ENCODE measurements at regions not wholly inside any gene's neighbourhood (a gene's known extent, or its start where the extent isn't known, plus 50 kb on each side); places are given as distances from the start of the nearest gene placed in this dataset.
"Not testable (repeated sequence)": the region's sequence is repeated elsewhere in the genome, so short reads cannot be mapped to it uniquely, and the experiment has no call there.

- DNase-seq (ENCODE audit: low spot score) = no peak
- Histone ChIP-seq H3K9me3 (no peaks in the 10 kb centered on the region), H3K4me1 (replicated peaks) (no peaks in the 10 kb centered on the region), H3K36me3 (no peaks in the 10 kb centered on the region), H3K27me3 (replicated peaks; ENCODE audit: insufficient read depth) (no peaks in the 10 kb centered on the region), H3K27ac (no peak overlapping the region), H3K4me3 (no peak overlapping the region)
- intact Hi-C loops (cut with DNase I) = no loop called here
- 97% methylated on average over 1 of the region's 1 CpG for WGBS
- no peak for TF ChIP-seq POLR2AphosphoS5 (IDR thresholded peaks at IDR 0.05)
- TF ChIP-seq POLR2A (IDR thresholded peaks at IDR 0.05) = no peak
- TF ChIP-seq CTCF (IDR thresholded peaks at IDR 0.05) = no peak
Observed at GRCh38 chr4:116320859-116321258, 764.5 kb downstream of the TRAM1L1 start.

- no peaks in the 10 kb centered on the region for H3K36me3 ChIP-seq
- intact Hi-C loops (cut with DNase I) = no loop called here
- no peak overlapping the region for H3K4me3 ChIP-seq
- no peak for DNase-seq (ENCODE audit: low spot score)
- H3K27ac ChIP-seq = no peak overlapping the region
- no peak for TF ChIP-seq POLR2AphosphoS5 (IDR thresholded peaks at IDR 0.05)
- TF ChIP-seq POLR2A (IDR thresholded peaks at IDR 0.05) = no peak
- TF ChIP-seq CTCF (IDR thresholded peaks at IDR 0.05) = no peak
- H3K27me3 ChIP-seq (replicated peaks; ENCODE audit: insufficient read depth) = no peaks in the 10 kb centered on the region
- H3K4me1 ChIP-seq (replicated peaks) = no peaks in the 10 kb centered on the region
- no peaks in the 10 kb centered on the region for H3K9me3 ChIP-seq
- WGBS = 90% methylated on average over 1 of the region's 1 CpG
Observed at GRCh38 chr4:116303736-116304188, 781.6 kb downstream of the TRAM1L1 start.

- no peak for TF ChIP-seq CTCF (IDR thresholded peaks at IDR 0.05)
- no peak for TF ChIP-seq POLR2AphosphoS5 (IDR thresholded peaks at IDR 0.05)
- TF ChIP-seq POLR2A (IDR thresholded peaks at IDR 0.05) = no peak
- 83% methylated on average over 3 of the region's 3 CpGs for WGBS
- Histone ChIP-seq H3K4me1 (replicated peaks) (no peaks in the 10 kb centered on the region), H3K36me3 (no peaks in the 10 kb centered on the region), H3K9me3 (no peaks in the 10 kb centered on the region), H3K27me3 (replicated peaks; ENCODE audit: insufficient read depth) (no peaks in the 10 kb centered on the region), H3K4me3 (no peak overlapping the region), H3K27ac (no peak overlapping the region)
- intact Hi-C loops (cut with DNase I) = no loop called here
- no peak for DNase-seq (ENCODE audit: low spot score)
Observed at GRCh38 chr4:116302990-116303735, 782.2 kb downstream of the TRAM1L1 start.

GRCh38 chr4:116275006-116275405, 810.4 kb downstream of the TRAM1L1 start:
- H3K36me3 ChIP-seq = no peaks in the 10 kb centered on the region
- H3K4me1 ChIP-seq (replicated peaks) = no peaks in the 10 kb centered on the region
- H3K27me3 ChIP-seq (replicated peaks; ENCODE audit: insufficient read depth) = no peaks in the 10 kb centered on the region
- DNase-seq (ENCODE audit: low spot score) = no peak
- intact Hi-C loops (cut with DNase I) = no loop called here
- TF ChIP-seq CTCF (IDR thresholded peaks at IDR 0.05) (no peak), POLR2A (IDR thresholded peaks at IDR 0.05) (no peak), POLR2AphosphoS5 (IDR thresholded peaks at IDR 0.05) (no peak)
- H3K4me3 ChIP-seq = no peak overlapping the region
- WGBS = 76% methylated on average over 2 of the region's 2 CpGs
- no peak overlapping the region for H3K27ac ChIP-seq
- H3K9me3 ChIP-seq = no peaks in the 10 kb centered on the region

- Histone ChIP-seq H3K27me3 (replicated peaks; ENCODE audit: insufficient read depth) (no peaks in the 10 kb centered on the region), H3K27ac (no peak overlapping the region), H3K36me3 (no peaks in the 10 kb centered on the region), H3K9me3 (no peaks in the 10 kb centered on the region), H3K4me1 (replicated peaks) (no peaks in the 10 kb centered on the region), H3K4me3 (no peak overlapping the region)
- WGBS = 84% methylated on average over 1 of the region's 1 CpG
- DNase-seq (ENCODE audit: low spot score) = no peak
- TF ChIP-seq POLR2A (IDR thresholded peaks at IDR 0.05) = no peak
- TF ChIP-seq CTCF (IDR thresholded peaks at IDR 0.05) = no peak
- no peak for TF ChIP-seq POLR2AphosphoS5 (IDR thresholded peaks at IDR 0.05)
- intact Hi-C loops (cut with DNase I) = no loop called here
Observed at GRCh38 chr4:116272336-116272735, 813.0 kb downstream of the TRAM1L1 start.

GRCh38 chr4:116260931-116261330, 824.4 kb downstream of the TRAM1L1 start:
- H3K9me3 ChIP-seq; H3K4me3 ChIP-seq; DNase-seq (ENCODE audit: low spot score); intact Hi-C loops (cut with DNase I); H3K27me3 ChIP-seq (replicated peaks; ENCODE audit: insufficient read depth); H3K27ac ChIP-seq; H3K4me1 ChIP-seq (replicated peaks); H3K36me3 ChIP-seq: not testable (repeated sequence)
- 67% methylated on average over 3 of the region's 3 CpGs for WGBS
